ENCODE measurements at regions not wholly inside any gene's neighbourhood (a gene's known extent, or its start where the extent isn't known, plus 50 kb on each side); places are given as distances from the start of the nearest gene placed in this dataset.

GRCh38 chr22:44382116-44383038 lies 69.6 kb upstream of the SHISAL1 start (continued):
- TF ChIP-seq BHLHE40 (IDR thresholded peaks at IDR 0.05; ENCODE audit: borderline replicate concordance in 1 of 2, low read depth in 2 of 2, low read length in 1 of 2) (no peak), ZNF274 (IDR thresholded peaks at IDR 0.05; ENCODE audit: insufficient read depth, insufficient read length) (no peak), NFYB (IDR thresholded peaks at IDR 0.05; ENCODE audit: insufficient read depth, low read depth, low read length) (no peak), EZH2 (IDR thresholded peaks at IDR 0.05; ENCODE audit: borderline replicate concordance, control insufficient read depth, low read depth, low read length) (no peak), ZBTB4 (CRISPR knock-in tag; IDR thresholded peaks at IDR 0.05) (no peak)

- no peak overlapping the region for H3K27ac ChIP-seq (ENCODE audit: control insufficient read depth, insufficient read depth)
- H4K20me1 ChIP-seq (ENCODE audit: control insufficient read depth, insufficient read depth): no peaks in the 10 kb centered on the region
- H3K9ac ChIP-seq (ENCODE audit: control insufficient read depth, insufficient read depth, low read length): no peak overlapping the region
- SMC1A ChIA-PET (ENCODE audit: uncharacterized antibody, unreplicated experiment): no interaction called here
- WGBS (ENCODE audit: insufficient coverage, insufficient replicate concordance, low lambda C conversion rate, missing lambda C conversion rate): 0% methylated on average over 3 of the region's 3 CpGs
- in situ Hi-C loops (cut with MboI): no loop called here
- FAIRE-seq (no peak), ATAC-seq (no peak), DNase-seq (ENCODE audit: low read depth, low spot score) (no peak)
- H3K79me2 ChIP-seq (ENCODE audit: control insufficient read depth, insufficient read depth, low read length): no peaks in the 10 kb centered on the region
- POLR2A ChIA-PET: no interaction called here
- H3K4me2 ChIP-seq (ENCODE audit: control insufficient read depth, insufficient read depth): no peak overlapping the region
- no peaks in the 10 kb centered on the region for H3K36me3 ChIP-seq (ENCODE audit: control insufficient read depth in 2 of 2, insufficient read depth in 2 of 2, low read length in 1 of 2)
- H3K27me3 ChIP-seq (replicated peaks in 1 of 2; ENCODE audit: control insufficient read depth in 2 of 2, insufficient read depth in 2 of 2, low read length in 1 of 2): peaks cover 0 to 5% of the 10 kb centered on the region in 2 experiments; a peak in 3 of 4 replicates
- intact Hi-C loops (cut with micrococcal nuclease; ENCODE audit: unreplicated experiment): no loop called here
- H2AFZ ChIP-seq (ENCODE audit: control insufficient read depth, low read depth, low read length): no peak overlapping the region
- H3K4me3 ChIP-seq: no peak overlapping the region
- H3K9me3 ChIP-seq (replicated peaks; ENCODE audit: control insufficient read depth, insufficient read depth, low read length): no peaks in the 10 kb centered on the region; the same call in 2 of the 3 replicates
- no TSS peak for BruUV-seq (replicated peaks)
- CTCF ChIA-PET: no interaction called here
- H3K4me1 ChIP-seq (ENCODE audit: control insufficient read depth, insufficient read depth, low read length): no peaks in the 10 kb centered on the region
- RAD21 ChIA-PET (ENCODE audit: unreplicated experiment): no interaction called here
- no peak for TF ChIP-seq FOS (IDR thresholded peaks at IDR 0.05; ENCODE audit: borderline replicate concordance, extremely low read depth, insufficient read length)
- TF ChIP-seq PML (IDR thresholded peaks at IDR 0.05; ENCODE audit: low read length): no peak
- TF ChIP-seq BHLHE40 (IDR thresholded peaks at IDR 0.05; ENCODE audit: borderline replicate concordance in 1 of 2, low read depth in 2 of 2, low read length in 1 of 2): no peak
- no peak for TF ChIP-seq STAT3 (IDR thresholded peaks at IDR 0.05; ENCODE audit: low read depth, low read length)
- TF ChIP-seq MLLT1 (IDR thresholded peaks at IDR 0.05): no peak
- no peak for TF ChIP-seq NR2C1 (IDR thresholded peaks at IDR 0.05)
- TF ChIP-seq HDGF (IDR thresholded peaks at IDR 0.05): no peak
- TF ChIP-seq SP1 (IDR thresholded peaks at IDR 0.05; ENCODE audit: low read depth, low read length): no peak
- TF ChIP-seq SIN3A (IDR thresholded peaks at IDR 0.05; ENCODE audit: low read depth, low read length): no peak
Observed at GRCh38 chr22:44381761-44382115, 69.0 kb upstream of the SHISAL1 start.

Data from GM12878 (cell line).